ENCODE measurements at regions not wholly inside any gene's neighbourhood (a gene's known extent, or its start where the extent isn't known, plus 50 kb on each side); places are given as distances from the start of the nearest gene placed in this dataset.
"Not testable (repeated sequence)": the region's sequence is repeated elsewhere in the genome, so short reads cannot be mapped to it uniquely, and the experiment has no call there.

GRCh38 chr1:149176453-149177316 is 73.3 kb upstream of the NBPF9 start:
- not testable (repeated sequence) for TF ChIP-seq CTCF, POLR2A (IDR thresholded peaks at IDR 0.05)

Measured in lower leg skin (tissue), 3 donors.